G401.6 (cell line): ENCODE measurements at regions not wholly inside any gene's neighbourhood (a gene's known extent, or its start where the extent isn't known, plus 50 kb on each side); places are given as distances from the start of the nearest gene placed in this dataset.

ENCODE experiments used
- FAIRE-seq: peaks from 2 replicates; lab custom pipeline; 2012; peaks lifted over from hg19 to GRCh38; lab: Jason Lieb, UNC

GRCh38 chr2:10520154-10520553 is 72.0 kb upstream of the ODC1 start:
- no peak for FAIRE-seq

- FAIRE-seq: no peak
These were observed 71.2 kb upstream of the ODC1 start for GRCh38 chr2:10519394-10519740.

DNA sequence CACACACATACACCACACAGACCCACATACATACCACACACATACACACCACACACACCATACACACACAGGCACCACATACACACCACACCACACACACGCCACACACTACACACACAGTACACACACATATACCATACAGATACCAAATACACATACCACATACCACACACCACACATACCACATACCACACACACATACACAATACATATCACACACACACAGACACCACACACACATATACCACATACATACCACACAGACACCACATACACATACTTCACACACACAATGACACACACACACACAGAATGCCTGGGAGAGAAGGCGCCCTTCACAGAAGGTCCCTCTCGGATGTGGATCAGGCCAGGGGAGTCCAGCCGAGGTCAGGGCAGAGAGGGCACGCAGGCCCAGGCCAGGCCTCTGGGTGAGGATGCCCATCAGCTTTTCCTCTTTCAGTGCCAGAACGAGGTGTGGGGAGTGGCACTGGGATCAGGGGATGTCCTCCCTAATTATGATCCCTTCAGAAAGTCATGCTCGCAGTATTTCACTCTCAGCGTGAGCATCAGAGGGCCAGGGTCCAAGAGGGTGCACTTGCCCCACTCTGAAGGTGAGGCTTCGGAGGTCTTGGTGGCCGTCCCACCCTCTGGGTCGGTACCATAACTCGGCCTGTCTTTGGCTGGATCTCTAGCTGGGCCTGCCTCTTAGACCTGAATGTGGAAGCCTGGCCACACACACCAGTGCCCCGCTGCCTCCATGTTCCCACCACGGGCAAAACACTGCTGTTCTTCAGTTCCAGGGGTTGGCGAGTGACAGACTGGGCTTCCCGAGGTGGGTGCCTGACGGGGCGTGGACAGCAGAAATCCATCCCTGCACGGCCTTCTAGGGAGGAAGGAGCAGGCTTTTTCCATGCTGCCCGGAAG is 70.6 kb upstream of the ODC1 start:
- no peak for FAIRE-seq

GRCh38 chr2:10517351-10518043 is 69.4 kb upstream of the ODC1 start:
- no peak for FAIRE-seq

GRCh38 chr2:10515887-10516286 is 67.8 kb upstream of the ODC1 start:
- FAIRE-seq: peak; percentile 60

DNA sequence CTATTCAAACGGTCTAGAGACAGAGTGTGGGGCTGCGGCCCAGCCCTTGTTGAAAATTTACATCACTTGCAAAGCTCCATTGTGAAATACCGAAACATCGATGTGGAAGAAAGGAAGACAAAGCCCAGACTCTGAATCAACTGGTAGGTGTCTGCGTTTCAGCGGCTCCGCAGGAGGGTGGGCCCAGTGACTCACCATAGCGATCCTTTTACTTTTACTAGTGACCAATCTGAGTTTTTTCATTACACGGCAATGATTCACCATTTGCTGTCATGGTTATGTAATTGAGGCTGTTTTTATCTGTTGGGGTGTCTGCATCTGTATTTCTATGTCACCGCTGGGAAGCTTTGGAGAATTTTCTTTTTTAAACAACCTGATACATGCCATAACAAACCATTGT is 66.6 kb upstream of the ODC1 start:
- no peak for FAIRE-seq

DNA sequence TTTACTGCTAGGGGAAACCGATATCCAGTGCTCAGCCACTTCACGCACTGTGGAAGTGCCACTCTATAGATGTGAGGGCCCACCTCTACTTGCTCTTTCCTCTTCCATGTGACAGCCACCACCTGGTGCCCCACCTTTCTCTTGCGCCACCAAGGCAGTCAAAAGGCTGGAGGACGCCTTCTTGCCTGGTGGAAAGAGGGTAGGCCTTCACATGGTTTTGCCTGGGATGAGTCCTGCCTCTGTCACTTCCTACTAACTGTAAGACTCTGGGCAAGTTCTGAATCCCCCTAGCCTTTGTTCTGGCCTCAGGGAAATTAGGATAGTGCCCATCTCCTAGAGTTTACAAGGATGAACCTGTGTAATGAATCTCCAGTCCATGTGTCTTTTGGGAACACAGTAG is 66.1 kb upstream of the ODC1 start:
- FAIRE-seq: no peak

DNA sequence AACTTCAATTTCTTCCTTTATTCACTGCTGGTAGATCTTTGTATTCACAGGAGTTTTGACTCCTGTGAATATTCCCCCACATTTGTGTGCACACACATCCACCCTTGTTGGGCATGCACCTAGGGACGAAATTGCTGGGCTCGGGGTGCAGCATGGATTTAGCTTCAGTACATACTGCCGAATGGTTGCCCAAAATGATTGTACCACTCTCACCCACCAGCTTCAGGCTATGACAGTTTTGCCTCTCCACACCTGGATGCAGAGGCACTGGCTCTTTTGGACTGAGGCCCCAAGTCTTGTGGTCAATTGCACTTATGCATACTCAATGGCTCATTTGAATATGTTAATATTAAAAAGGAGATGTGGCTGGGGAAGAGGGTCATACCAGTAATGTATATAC is 65.1 kb upstream of the ODC1 start:
- FAIRE-seq: no peak

GRCh38 chr2:10508038-10508437 is 59.9 kb upstream of the ODC1 start:
- no peak for FAIRE-seq

- no peak for FAIRE-seq
These were observed 59.0 kb upstream of the ODC1 start for GRCh38 chr2:10507106-10507505.

- no peak for FAIRE-seq
These were observed 57.1 kb upstream of the ODC1 start for GRCh38 chr2:10504994-10505820.

DNA sequence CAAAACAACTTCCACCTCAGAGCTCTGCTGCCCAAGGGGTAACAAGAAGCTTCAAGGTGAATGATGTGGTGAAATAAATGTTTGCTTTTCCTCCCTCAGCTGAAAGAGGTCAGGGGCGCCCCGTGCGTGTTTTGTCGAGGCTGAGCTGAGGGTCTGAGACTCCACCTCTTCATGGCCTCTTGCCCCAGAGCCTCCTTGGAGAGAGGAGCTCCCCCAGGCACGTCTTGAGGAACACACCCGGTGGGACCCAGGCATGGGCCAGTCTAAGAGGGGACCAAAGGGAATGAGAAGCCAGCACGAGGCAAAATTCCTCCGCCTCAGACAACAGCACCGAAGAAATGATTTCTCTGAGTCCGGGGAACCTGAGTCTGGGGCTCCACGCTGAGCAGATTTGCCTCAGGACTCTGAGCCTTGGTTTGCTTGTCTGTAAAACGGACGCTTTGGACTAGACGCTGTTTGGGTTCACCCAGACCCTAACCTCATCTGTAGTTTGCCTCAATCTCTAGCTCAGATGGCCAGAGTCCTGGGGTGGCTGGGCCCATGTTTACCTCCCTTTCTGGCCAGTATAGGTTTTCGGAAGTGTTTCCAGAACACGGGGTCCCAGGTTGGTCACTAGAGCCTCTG is 56.4 kb upstream of the ODC1 start:
- no peak for FAIRE-seq

DNA sequence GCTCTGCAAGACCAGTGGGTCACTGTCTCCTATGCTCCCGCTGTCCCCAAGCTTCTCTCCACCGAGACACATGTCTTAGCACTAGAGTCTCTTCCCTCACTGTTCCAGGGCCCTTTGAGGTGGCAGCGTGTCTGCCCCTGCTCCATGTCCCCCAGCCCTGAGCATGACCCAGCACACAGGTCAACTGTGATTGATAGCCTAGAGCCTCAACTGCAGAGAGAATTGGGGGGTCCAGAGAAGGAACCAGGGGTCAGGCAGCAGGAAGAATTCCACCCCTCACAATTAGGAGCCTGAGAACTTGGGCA is 54.6 kb upstream of the ODC1 start:
- FAIRE-seq: no peak

DNA sequence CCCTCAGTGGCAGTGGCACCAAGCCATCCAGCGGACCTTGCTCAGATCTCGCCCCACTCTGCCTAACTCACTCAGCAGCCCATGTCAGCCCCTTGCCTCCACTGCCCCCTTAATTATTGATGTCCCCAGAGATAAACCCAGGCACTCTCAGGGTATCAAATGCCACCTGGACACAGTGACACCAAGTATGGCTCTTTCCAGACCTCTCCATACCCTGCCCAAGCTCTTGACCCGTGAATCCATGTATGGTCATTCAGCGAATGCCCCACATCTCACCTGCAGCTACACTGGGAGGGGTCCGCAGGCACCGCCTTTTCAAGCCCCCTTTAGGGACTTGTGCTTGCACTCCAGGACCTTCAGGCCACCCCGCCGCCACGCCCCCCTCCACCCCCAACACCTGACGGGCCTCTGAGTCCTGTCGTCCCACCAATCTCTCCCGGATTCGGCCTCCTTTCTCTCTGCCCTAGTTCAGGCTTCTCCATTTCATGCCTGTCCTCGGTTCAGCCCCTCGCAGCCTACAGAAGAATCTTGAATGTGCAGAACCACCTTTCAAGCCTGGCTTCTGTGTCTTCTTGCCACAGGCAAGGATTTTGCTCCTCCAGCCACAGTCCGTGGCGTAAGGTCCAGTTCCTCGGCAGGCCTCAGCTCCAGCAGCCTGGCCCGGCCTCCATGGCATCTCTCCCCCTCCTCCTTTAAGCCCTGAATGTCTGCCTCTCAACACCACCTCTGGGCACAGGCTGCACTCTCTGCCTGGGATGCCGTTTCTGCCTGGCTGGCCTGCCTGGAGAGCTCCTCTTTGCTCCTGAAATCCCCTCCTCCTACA is 54.1 kb upstream of the ODC1 start:
- FAIRE-seq: no peak

DNA sequence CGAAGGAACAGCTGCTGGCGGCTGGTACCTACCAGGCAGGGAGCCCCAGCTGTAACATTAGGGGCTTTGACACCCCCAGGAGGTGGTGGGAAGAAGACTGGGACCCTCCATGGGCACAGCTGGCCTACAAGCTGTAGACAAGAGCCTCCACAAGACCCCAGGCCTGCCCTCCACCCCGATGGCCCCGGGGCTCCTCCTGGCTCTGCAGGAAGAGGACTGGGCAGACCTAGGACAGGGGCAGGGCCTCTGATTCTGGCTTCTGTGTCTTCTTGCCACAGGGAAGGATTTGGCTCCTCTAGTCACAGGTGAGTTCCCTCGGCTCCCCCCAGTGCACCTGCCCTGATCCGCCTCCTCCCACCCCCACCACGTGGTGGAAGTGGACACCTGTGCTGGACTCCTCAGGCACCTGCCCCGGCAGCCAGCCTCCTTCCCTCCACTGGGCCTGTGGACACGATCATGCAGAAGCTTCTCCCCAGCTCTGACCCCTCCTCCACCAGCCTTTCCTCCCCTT is 53.4 kb upstream of the ODC1 start:
- FAIRE-seq: no peak

GRCh38 chr2:10500601-10501361 is 52.7 kb upstream of the ODC1 start:
- no peak for FAIRE-seq

- FAIRE-seq: no peak
These were observed 51.9 kb upstream of the ODC1 start for GRCh38 chr2:10499911-10500521.

DNA sequence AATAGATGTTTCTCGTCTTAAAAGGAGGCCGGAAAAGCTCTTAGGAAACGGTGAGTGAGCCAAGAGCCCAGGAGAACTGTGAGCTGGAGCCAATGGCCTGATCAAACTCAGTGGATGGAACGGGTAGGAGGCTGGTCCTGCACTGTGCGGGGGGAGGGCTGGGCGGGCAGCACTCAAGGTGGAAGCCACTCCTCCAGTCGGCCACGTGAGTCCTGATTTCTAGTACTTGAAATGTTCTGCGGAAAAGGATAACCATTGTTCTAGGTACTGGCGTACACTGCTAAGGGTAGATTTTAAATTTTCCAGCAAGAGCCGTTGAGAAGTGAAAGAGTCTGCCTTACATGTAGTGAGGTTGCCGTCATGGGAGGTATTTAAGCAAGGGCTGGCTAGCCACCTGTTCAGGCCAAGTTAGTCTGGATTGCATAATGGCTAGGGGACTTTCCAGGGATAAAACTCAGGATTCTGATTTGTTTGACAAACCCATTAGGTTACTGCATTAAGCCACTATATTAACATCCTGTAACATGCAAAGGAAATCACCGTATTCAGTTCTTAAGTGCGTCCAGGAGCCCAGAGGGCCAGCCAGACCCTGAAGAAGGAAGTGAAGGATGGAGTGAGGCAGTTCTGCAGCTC is 51.3 kb upstream of the ODC1 start:
- no peak for FAIRE-seq

- FAIRE-seq: no peak
These were observed 50.6 kb upstream of the ODC1 start for GRCh38 chr2:10498525-10499274.
